Neural progenitor cell (in vitro differentiated cells): ENCODE measurements at regions not wholly inside any gene's neighbourhood (a gene's known extent, or its start where the extent isn't known, plus 50 kb on each side); places are given as distances from the start of the nearest gene placed in this dataset.

Source experiments
- CTCF ChIP-seq: fragments of 200-600 bp; sonication (generic); IDR thresholded peaks from 2 replicates; pipeline ENCODE4 v1.5.1; 2017; ENCODE audit warnings: antibody characterized with exemption, mild to moderate bottlenecking
- EZH2 ChIP-seq: fragments of 200-600 bp; sonication (generic); IDR thresholded peaks from 2 replicates; pipeline ENCODE4 v1.6.1; 2017; ENCODE audit warnings: antibody characterized with exemption, mild to moderate bottlenecking, moderate library complexity

- TF ChIP-seq CTCF (no peak), EZH2 (no peak)
These were observed 632.5 kb downstream of the SLCO4C1 start for GRCh38 chr5:101663543-101663942.
